Amygdala (tissue), 56 donors: ENCODE measurements at regions not wholly inside any gene's neighbourhood (a gene's known extent, or its start where the extent isn't known, plus 50 kb on each side); places are given as distances from the start of the nearest gene placed in this dataset.
"Not testable (repeated sequence)": the region's sequence is repeated elsewhere in the genome, so short reads cannot be mapped to it uniquely, and the experiment has no call there.

Experiments
- DNase-seq, 56 donors: peaks; one replicate each; lab custom pipeline; 2025; lab: John Stamatoyannopoulos, UW

DNA sequence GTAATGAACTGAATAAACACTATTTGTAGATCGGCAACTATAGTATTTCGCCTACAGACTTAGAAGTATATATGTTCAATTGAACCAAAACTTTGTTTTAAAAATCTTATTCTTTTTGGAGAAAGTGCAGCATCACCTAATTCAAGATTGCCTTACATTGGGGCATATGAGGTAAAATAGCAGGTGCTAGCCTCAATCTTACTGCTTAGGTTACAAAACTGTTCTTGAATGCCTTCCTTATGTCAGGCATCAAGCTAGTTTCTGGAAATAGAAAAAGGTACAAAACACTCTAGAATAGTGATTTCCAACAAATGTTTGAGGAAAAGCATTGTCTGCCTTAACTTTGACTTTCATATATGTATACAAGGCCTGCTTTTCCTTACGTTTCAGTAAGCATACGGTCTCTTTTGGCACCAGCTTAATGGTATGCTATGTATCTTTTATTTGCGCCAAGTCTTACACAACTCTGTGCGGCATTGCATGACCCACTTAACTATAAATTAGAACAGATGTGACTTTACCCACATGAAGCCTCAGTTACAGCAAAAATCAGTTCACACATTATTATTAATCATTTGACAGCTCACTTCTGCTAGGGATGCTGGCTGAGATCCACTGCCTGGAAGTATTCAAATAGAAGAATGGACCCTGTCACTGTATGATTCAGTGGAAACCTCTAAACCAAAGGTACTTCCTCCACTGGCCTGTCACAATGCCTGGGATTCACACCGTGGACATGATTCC lies 174.1 kb downstream of the PRELID2 start:
- DNase-seq, result peak in 2 of 56 donors; percentile 1

DNA sequence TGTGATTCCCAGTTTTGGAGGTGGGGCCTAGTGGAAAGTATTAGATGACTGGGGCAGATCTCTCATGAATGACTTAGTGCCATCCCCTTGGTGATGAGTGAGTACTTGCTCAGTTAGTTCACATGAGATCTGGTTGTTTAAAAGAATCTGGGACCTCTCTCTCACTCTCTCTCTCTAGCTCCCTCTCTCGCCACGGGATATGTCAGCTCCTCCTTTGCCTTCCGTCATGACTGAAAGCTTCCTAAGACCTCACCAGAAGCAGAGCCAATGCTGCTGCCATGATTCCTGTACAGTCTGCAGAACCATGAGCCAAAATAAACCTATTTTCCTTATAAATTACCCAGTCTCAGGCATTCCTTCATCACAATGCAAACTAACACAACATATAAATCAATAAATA lies 176.7 kb downstream of the PRELID2 start:
- no peak for DNase-seq

DNA sequence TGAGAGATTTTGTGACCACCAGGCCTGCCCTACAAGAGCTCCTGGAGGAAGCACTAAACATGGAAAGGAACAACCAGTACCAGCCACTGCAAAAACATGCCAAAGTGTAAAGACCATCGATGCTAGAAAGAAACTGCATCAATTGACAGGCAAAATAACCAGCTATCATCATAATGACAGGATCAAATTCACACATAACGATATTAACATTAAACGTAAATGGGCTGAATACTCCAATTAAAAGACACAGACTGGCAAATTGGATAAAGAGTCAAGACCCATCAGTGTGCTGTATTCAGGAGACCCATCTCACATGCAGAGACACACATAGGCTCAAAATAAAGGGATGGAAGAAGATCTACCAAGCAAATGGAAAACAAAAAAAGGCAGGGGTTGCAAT lies 182.4 kb downstream of the PRELID2 start:
- DNase-seq, result not testable (repeated sequence)

DNA sequence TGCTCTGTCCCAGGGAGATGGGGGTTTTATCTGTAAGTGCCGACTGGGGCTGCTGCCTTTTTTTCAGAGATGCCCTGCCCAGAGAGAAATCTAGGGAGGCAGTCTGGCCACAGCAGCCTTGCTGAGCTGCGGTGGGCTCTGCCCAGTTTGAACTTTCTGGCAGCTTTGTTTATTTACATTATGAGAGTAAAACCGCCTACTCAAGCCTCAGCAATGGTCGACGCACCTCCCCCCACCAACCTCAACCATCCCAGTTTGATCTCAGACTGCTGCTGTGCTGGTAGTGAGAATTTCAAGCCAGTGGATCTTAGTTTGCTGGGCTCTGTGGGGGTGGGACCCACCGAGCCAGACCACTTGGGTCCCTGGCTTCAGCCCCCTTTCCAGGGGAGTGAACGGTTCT lies 188.0 kb downstream of the PRELID2 start:
- not testable (repeated sequence) for DNase-seq

DNA sequence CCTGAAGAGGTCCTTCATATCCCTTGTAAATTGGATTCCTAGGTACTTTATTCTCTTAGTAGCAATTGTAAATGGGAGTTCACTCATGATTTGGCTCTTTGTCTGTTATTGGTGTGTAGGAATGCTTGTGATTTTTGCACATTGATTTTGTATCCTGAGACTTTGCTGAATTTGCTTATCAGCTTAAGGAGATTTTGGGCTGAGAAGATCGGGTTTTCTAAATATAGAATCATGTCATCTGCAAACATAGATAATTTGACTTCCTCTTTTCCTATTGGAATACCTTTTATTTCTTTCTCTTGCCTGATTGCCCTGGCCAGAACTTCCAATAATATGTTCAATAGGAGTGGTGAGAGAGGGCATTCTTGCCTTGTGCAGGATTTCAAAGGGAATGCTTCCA lies 191.9 kb downstream of the PRELID2 start:
- DNase-seq, result not testable (repeated sequence)

DNA sequence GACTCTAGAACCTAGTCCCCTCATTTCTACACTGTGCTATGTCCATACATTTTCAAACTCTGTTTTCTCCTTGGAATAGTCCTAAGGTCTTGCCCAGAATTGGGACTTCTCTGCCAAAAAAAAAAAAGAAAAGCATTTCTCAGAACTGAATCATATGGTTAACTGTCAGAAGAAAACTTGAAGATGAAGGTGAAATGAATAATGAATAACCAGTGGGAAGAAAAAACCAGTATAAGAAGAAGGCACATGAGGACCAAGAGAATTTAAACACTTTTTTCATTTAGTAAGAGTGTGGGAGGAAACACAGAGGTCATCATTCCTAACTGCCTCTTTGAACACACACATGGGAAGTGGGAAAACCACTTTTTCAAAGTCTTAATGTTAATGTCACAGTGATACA lies 197.7 kb downstream of the PRELID2 start:
- DNase-seq, result no peak

DNA sequence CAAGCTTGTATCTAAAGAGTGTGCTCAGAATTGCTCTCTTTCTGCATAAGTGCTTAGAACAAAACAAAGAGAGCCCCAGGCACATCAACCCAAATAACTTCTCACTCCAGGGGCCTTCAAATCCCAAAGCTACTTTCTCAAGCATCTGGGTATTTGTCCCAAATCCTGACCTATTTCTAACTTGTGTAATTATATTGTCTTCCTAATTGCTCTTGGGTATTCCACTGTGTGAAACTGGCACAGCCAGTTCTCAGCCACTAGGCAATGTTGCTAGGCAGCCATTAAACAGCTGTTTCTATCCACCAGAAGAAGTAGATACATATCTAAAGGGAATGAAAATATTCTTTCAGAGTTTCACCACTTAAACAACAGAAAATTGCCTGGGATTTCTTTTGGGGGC lies 198.8 kb downstream of the PRELID2 start:
- no peak for DNase-seq

DNA sequence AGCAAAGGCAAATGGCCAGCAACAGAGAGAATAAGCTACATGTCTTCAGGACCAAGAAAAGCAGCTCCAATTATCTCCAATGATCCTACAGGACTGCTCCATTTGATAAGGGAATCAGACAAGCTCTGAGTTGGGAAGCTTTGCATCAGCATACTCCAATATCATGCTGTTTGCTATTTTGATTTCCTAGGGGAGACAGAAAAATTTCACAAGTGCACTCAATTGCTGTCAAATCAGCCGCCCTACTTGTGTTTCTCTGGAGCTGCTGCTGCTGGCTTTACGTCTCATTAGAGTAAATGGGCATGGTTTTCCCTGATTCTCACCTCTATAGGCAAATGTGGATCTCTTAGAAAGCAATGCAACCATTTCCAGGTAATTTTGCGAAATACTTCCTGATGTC lies 201.7 kb downstream of the PRELID2 start:
- DNase-seq, result no peak

DNA sequence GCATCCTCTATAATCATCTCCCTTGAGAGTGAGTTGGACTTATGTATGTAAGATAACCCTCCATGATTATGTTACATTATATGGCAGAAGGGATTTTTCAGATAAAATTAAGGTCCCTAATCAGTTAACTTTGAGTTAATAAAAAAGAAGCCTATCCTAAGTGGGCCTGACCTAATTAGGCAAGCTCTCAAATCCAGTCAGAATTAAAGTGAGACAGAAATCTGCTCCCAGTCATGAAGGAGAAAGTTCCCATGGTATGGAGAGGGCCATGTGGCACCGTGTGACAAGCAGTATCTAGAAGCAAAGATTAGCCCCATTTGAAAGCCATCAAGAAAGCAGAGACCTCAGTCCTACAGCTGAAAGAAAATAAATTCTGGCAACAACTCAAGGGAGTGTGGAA lies 202.4 kb downstream of the PRELID2 start:
- DNase-seq, result no peak

DNA sequence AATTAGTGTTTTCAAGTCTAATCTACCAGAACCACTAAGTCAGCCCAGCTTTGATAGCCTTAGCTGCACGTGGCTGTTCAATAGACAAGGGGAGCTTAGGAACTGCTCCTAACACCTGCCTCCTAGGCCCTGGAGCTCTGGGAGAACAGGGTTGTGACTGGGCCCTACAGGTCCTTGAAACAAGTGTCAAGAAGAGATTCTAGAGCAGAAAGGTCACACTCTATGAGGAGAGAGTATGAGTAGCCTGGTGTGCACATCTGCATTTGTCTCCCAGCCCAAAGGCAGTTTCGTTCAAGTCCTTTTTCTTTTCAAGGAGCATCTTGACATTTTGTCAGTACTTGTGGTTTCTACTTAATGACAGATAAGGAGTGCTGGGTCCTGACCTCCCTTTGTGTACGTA lies 206.1 kb downstream of the PRELID2 start:
- no peak for DNase-seq

DNA sequence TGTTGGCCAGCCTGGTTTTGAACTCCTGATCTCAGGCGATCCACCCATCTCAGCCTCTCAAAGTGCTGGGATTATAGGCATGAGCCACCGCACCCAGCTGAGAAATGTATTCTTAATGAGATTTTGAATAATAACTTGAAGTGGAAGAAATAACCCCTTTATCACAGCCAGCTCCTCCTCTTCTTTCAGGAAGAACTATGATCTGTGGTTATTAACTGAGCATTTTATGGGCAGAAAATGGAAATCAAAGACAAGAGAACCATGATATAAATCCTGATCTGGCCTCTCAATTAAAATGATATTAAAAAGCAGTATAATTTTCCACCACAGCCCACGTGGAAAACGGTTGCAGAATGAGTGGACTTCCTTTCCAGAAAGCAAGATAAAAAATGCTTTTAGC lies 206.6 kb downstream of the PRELID2 start:
- DNase-seq, result no peak

DNA sequence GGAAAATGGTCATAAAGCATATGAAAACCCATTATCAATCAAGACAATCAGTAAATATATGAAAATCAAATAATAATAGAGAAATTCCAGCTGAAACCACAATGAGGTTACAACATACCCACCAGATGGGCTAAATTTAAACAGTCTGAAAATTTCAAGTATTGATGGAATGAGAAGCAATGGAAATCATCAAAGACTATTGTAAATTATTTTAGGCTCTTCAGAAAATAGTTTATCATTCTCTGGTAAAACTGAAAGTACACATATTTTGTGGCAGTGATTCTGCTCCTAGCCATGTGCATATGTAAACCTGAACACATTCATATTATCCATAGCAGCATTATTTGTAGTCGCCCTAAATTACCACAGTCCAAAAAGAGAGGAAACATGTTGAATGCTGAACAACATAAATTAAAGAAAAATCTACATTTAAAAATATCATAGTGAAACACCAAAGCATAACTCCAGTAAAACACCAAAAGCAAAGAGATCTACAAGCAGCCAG lies 215.3 kb downstream of the PRELID2 start:
- DNase-seq, result no peak

DNA sequence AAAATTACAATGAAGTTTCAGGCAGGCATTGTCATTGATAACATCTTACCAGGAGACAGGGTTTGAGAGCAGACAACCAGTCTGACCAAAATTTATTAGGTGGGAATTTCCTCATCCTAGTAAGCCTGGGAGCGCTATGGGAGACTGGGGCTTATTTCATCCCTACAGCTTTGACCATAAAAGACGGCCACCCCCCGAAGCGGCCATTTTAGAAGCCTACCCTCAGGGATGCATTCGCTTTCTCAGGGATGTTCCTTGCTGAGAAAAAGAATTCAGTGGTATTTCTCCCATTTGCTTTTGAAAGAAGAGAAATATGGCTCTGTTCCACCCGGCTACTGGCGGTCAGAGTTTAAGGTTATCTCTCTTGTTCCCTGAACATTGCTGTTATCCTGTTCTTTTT lies 218.4 kb downstream of the PRELID2 start:
- DNase-seq, result not testable (repeated sequence)

DNA sequence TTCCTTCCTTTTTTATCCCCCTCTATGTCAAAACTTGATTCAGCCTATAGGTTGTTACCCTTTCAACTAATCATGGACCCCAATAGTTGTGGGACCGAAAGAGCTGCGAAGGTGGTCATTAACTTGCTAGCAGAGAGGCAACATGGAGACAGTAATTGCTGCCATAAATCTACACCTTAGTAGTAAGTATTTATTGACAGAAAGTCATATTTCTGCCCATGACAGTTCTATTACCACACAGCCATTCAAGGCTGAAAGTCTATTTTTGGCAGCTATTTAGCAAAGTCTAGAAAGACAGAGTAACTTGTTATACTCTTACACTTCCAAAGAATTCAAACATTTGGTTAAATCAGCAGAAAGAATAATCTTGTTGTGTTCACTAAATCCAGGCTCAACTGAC lies 236.2 kb downstream of the PRELID2 start:
- DNase-seq, result no peak

DNA sequence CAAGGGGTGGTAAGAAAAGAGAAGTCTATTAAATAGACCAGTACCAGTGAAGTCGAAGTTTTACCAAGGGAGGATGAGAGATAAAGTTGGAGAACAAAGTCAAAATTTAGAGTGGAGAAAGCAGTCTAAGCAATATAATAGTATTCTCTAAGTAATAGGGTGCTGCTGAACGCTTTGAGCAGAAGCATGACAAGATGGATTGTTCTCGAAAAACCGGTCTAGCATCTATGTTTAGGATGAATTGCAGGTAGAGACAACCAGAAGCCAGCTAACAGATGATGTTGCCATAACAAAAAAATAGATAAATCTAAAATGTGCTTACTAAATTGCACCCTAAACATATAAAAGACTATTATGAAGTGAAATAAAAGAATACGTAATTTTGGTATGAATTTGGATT lies 237.0 kb downstream of the PRELID2 start:
- DNase-seq, result no peak

DNA sequence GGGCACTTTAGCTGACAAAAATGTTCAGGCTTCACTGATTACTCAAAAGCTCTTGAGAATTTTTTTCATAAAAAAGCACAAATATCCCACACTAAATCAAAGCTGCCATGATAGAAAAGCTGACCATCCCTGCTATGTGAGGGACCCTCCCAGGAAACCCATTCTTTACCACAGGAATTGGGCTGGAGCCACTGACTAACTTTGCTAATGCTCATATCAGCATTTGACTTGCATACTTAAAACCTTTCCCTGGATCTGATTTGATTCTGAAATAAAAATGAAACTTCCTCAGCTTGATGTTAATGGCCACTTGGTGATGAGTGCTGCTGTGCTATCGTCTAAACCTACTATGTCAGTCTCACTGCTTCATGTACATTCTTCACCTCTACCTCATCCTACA lies 243.6 kb downstream of the PRELID2 start:
- DNase-seq, result no peak

DNA sequence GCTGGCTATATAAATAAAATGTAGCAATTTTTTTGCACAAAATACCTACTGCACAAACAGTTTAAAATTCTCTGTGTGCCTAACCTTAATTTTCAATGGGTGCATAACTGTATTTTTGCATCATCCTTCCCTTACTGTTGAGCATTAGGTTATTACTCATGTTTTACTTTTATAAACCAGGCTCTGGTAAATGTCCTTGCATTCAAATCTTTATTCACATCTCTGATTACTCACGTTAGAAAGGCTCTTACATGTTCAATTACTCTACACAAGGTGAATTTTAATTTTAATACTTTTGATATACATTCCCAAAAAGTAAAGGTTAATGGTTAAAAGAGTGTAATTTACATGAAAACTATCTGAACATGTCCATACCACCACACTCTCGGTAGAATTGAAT lies 246.1 kb downstream of the PRELID2 start:
- DNase-seq, result no peak

DNA sequence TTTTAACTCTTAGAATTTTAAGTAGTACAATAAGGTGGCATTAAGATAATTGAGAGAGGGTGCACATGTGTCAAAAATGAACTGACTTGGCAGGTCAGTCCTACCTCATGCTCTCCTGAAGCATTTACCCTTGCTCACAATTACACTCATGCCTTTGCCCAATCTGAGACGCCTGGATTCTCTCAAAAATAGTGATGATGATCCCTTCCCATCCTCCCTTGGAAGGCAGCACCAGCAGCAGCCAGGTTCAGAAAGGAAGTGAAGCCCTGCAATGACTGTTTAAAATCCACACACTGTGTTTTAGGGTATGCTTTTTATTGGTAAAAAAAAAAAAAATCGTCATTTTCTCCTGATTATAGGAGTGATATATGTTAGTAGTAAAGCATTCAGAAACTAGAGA lies 246.6 kb downstream of the PRELID2 start:
- no peak for DNase-seq

DNA sequence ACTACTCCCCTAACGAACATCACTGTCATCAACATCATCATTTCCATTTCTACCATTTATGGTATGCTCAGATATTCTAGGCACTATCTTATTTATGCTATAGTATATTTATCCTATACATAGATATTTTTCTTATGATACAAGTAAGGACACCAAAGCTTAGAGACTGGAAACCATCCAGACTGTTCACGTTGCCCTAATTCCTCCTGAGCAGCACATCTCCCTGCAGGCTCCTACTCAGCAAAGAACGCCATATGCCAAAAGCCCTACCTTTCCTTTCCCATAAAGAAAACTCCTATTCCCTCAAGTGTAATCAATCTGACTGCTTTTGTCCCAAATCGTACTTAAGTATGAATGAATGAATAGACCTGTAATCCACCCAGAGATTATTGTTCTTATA lies 247.0 kb downstream of the PRELID2 start:
- DNase-seq, result no peak

DNA sequence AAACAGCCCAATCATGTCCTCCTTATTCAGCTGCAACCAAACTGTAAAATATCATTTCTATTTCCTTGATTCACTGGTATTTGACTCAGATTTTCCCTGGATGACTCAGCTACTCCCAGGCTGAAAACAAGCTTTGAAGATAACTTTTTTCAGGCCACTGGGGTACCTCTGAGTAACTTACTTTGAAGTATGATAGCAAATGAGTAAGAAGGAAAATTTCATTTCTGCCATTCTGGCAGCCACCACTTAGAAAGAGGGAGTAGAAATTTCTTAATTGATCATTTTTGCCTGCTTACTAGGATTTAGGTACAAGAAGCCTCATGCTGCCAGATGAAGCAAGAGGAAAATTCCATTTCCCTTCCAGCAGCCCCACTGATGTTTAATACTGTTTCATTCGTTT lies 247.4 kb downstream of the PRELID2 start:
- no peak for DNase-seq

DNA sequence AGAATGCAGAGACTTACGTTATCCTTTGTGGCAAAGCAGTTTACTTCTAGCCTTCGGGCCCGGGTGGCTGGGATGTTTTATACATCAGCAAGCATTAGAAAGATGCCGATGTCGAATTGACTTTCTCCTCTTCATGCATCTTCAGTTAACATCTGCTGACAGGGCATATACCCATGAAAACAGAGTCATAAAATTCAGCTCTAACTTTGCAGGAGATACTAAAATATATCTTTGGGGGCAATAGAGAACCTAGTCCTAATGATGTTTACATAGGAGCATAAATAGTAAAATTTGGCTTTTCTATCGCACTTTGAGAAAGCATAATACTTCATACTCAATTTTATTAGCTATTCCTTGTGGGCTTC lies 247.9 kb downstream of the PRELID2 start:
- DNase-seq, result no peak

DNA sequence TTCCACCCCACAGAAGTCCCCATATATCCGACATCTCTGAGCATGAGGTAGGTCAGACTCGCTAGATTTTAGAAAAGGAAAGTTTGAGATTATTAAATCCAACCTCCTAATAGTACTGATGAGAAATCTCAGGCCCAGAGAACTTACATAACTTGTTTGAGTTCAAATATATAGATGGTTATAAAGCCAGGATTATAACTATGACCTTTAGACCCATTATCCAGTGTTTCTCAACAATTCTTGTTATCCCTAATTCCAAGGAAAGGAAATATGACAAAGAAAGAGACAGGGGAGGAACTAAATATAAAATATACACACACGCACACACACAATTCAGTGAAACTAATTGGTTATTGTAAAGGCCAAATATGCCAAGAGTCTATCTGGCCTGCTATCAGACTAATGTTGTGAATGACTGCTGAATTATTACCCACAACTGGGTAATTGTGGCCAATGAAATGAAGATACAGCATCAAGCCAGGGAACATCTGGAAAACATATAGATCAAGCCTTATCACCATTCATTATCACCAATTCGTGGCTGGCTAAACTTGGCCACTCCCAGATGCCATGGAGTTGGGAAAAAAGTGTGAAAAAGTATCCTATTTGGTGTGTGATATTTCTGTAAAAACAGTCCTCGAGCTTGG lies 248.4 kb downstream of the PRELID2 start:
- DNase-seq, result no peak
